Tongue (tissue), 1 donor: ENCODE measurements at regions not wholly inside any gene's neighbourhood (a gene's known extent, or its start where the extent isn't known, plus 50 kb on each side); places are given as distances from the start of the nearest gene placed in this dataset.

Experiments used
- DNase-seq: peaks from one replicate; pipeline ENCODE4 v3.0.0-alpha.2; 2015

- no peak for DNase-seq
Measured at GRCh38 chr12:123077298-123078119, 73.4 kb downstream of the PITPNM2 start.

- DNase-seq, result no peak
Measured at GRCh38 chr12:123076604-123077297, 74.1 kb downstream of the PITPNM2 start.

DNA sequence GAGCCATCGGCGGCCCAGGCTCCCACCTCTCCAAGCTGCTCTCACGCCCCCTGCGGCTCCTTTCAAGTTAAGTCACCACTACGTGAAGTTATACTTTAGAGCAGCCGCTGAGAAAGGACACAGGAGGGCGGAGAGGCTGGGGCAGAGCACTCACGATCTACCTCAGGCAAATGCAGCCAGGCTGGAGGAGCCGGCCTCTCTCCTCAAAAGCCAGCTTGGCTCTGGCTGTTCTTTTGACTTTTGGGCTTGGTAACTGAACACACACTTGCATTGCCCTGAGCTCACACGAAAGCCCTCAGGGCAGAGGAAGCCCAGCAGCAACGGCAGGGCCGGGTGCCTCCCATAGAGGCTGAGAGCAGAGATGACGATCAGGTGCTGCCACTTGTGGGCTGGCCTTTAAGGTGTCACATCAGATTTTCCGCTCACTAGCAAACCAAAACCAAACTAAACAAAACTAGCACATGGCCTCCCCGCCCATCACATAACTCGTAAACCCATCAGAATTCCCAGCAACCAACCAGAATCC lies 75.2 kb downstream of the PITPNM2 start:
- DNase-seq, result peak; percentile 82

GRCh38 chr12:123075087-123075645 lies 75.7 kb downstream of the PITPNM2 start:
- peak; percentile 71 for DNase-seq

DNA sequence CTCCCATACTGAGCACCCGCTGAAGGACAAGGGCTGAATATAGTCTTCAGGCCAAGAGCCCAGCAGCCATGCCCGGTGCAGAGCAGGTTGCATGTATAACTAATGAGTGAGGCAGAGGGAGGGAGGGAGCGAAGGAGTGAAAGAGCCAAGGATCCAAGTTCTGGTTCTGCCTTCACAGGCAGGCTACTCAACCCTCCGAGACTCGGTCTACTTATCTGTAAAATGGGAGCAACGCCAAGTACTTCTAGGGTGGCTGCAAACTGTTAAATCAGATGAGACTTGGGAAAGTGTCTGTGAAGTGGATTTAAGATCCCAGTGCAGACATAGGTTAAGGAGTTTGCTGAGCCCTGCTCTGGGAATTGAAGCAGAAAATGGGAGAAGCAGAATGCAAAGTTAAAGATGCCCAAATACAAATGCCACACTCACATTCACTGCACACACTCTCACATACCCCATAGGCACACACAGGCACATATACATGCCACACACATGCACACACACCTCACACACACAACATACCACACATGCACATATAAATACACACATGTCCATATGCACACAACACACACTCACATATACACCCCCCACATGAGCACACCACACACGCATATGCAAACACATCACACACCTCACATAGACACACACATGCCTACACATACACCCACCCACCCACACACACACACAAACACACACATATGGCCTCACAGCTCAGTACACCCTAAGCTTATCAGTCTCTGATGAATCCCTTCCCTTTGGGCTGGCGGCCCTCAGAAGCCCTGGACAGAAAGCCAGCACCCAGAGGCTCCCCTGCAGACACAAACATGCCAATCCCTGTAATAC lies 76.7 kb downstream of the PITPNM2 start:
- no peak for DNase-seq

DNA sequence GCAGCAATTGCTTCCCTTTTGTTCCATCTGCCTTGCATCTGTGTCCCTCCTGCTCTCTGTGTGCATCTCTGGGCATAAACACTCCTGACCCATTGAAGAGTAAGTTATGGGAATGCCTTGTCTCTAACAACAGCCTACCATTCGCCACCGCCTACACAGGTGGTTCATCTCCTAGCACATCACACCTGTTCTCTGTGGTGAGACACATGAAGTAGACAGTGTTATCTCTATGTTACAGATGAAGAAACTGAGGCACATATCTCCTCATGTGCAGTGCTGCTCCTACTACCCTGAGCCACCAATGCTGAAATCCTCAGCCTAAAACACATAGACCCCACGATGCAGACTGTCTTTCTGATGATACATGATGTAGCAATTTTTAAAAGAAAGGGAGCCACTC lies 77.6 kb downstream of the PITPNM2 start:
- no peak for DNase-seq

DNA sequence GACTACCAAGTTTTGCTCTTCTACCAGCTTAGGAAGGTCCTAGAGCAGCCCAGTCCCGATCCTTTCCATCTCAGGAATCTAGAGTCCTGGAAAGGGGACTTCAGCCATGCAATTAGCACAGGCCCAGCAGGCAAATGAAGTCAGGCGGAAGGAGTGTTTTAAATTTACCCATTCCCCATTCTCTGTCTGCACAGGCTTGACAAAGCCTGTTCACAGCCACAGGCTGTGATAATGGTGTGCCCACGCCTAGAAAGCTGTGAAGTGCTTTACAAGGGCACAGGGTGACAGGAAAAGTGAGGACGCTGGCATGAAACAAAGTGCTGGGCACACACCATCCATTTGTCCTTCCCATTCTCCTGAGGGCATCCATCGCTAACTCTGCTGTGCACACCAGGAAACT lies 79.0 kb downstream of the PITPNM2 start:
- no peak for DNase-seq

DNA sequence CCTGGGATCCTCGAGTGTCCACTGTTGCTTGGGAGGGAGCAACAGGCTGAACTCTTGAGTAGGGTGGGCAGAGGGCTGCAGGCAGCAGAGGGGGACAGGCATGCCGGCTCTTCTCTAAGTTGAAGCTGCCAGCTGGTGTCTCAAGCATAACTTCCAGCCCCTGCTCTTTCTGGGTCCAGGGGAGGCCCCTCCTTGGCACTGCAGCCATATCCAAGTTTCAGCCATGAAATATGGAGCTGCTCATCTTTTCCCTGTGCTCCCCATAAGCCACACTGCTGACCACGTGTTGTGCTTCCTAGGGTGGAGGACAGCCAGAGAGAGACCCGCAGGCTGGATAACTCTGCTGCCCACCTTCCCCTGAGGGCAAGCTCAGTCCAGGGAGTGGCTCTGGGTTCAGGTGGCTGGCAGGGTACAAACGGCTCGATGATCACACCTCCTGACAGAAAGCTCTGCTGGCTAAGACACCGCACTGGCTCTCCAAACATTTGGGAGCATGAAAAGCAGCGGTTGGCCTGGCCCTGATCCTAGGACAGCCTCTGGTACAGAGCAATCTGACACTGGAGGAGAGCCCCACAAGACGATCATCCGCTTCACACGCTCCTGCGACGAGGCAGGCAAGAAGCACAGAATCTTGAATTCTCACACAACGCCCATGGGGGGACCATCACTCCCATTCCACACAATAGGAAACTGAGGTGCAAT lies 79.6 kb downstream of the PITPNM2 start:
- peak; percentile 74 for DNase-seq

GRCh38 chr12:123070267-123071081 lies 80.4 kb downstream of the PITPNM2 start:
- DNase-seq, result peak; percentile 42

DNA sequence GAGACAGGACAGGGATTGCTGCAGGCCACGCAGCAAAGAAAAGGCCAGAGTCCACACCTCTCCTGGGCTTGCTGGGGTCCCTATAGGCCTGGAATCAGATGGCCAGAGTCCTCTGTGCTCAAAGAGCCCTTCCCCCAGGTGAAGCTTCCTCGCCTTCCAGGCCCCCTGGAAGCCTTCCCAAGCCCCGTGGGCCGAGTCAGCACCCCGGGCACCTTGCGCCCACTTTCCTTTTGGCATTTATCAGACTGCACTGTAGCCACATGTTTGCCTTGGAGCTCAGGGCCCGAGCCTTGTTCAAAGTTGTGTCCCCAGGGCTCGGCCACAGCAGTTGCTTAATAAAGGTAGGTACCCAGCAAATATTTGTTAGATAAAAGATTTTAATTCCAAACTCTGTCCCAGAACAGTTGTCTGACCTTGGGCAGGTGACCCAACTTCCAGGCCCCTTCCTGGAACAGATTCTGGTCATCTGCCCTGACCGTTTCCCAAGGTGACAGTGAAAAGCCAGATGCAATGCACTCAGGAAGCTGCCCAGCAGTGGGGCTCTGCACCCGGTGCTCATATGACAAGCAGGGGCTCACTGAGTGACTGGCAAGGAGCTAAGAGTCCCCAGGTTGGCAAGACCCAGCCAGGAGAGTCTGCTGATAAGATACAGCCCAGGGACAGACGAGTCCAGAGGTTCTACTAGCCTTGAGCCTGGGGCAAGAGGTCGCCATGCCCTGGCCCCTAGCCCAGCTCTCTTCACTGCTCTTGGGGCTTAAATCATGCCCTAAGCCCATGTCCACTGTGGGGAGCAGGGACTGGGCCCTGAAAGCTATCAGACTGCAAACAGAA lies 81.2 kb downstream of the PITPNM2 start:
- no peak for DNase-seq

- DNase-seq, result no peak
Measured at GRCh38 chr12:123067654-123068053, 83.2 kb downstream of the PITPNM2 start.

- DNase-seq, result no peak
Measured at GRCh38 chr12:123066384-123066710, 84.5 kb downstream of the PITPNM2 start.

DNA sequence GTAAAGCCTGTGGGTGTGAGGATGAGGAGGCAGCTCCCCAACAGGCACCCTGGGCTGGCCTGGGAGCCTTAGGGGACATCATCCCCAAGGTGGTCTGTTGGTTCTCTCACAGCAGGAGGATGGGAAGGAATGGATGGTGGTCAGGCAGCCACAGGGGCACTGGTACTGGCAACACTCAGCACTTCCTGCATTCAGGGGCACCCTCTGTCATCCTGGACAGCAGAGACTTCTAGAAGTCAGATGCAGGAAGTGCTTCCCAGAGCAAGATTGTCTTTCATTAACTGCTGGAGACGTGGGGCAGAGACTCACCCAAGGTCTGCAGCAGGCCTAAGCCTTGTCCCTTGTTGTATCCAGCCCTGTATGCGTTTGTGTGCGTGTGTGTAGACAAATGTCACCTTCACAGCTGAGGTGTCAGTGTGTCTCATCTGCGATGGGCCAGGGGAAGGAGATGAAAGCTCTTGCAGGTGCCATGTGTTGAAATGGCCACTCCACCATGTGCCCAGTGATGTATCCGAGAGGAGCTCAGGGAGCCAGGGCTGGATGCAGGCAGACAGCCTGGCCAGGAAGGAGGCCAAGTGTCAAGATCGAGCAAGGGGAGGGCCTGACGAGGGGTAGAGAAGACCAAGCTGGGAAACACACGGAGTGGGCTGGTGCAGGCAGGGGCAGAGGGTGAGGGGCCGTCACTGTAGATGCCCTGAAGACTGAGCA lies 85.1 kb downstream of the PITPNM2 start:
- DNase-seq, result no peak

- DNase-seq, result no peak
Measured at GRCh38 chr12:123064885-123065619, 84.6 kb downstream of the ARL6IP4 start.

DNA sequence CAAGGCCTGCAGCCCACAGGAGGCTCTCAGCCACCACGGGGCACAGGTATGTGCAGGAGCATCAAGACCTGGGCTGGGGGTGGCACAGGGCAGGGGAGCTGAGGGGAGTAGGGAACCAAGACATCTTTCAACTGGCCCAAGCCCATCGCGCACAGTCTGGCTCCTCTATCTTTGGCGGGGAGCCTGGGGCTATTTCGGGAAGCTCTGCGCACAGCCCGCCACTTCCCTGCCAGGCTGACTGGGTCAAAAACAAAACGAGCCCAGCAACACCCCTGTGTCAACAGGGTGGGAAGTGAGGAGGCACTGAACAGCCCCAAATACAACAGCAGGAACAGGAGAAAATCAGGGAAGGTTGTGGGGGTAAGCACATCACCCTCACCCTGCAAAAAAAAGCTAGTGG lies 83.9 kb downstream of the ARL6IP4 start:
- DNase-seq, result no peak

DNA sequence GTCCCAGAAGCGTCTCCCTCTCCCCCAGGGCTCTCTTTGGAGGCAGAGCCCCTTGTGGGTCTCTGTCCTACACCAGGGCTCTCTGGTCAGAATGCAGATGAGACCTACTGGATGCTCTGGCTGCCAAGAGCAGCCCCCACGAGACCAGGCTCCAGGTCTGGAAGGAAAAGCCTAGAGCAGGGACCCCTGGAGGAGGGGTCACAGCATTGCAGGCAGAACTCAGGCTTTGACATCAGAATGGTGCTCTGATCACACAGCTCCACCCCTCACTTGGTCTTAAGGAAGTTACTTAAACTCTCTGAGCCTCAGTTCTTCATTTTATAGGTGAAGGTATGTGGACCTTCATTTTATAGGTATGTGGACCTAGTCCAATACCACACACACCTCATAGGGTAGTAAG lies 83.1 kb downstream of the ARL6IP4 start:
- no peak for DNase-seq

DNA sequence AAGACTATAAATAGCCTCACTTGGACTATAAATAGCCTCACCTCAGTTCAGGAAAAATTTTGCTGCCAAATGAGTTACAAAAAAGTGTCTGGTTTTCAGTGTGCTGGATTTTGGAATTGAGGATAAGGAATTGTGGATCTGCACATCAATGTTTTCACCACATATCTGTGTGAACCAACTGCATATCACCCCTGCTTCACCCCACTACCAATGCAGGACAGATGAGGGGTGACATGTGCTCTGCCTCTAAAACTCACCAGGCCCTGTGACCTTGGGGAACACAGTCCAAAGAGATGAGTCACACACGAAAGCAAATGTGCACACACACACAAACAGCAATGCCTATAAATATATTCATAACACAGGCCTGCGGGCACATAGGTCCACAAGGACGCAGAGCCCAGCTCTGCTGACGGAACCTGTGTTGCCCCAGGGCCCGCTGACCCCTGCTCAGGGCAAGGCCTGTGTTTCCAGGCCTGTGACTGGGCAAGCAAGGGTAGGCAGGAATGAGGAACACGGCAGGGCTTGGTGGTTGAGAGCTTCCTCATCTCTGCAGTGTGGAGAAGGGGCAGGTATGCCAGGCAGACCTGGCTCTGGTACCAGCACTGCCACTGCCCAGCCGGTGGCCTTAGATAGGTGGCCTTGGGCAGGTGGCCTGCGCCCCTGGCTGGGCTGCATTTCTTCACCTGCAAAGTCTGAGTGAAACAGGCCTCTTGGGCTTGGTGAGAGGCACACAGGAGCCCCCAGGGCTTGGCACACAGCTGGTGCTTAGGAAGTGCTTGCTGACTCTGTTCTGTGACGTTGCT lies 82.4 kb downstream of the ARL6IP4 start:
- no peak for DNase-seq
